Sigmoid colon (tissue), 4 donors: ENCODE measurements at regions not wholly inside any gene's neighbourhood (a gene's known extent, or its start where the extent isn't known, plus 50 kb on each side); places are given as distances from the start of the nearest gene placed in this dataset.

ENCODE experiments used
- CTCF ChIP-seq, 4 experiments: fragments of 450-650 bp in 3 of 4; fragments of 200-600 bp in 1 of 4; IDR thresholded peaks; one replicate each; pipeline ENCODE4 v1.5.1; 2016 to 2019; ENCODE audit warnings: antibody characterized with exemption in 4 of 4, mild to moderate bottlenecking in 3 of 4, moderate library complexity in 2 of 4
- EP300 ChIP-seq, 4 donors: sonication (generic); formaldehyde crosslinking; IDR thresholded peaks; one replicate each; pipeline ENCODE4 v1.6.1; 2017; ENCODE audit warnings: antibody characterized with exemption in 4 of 4
- POLR2A ChIP-seq, 2 donors: fragments of 450-650 bp; IDR thresholded peaks; one replicate each; pipeline ENCODE4 v1.6.1; 2016; ENCODE audit warnings: antibody characterized with exemption in 2 of 2, mild to moderate bottlenecking in 2 of 2, moderate library complexity in 2 of 2
- POLR2AphosphoS5 ChIP-seq, 4 donors: sonication (generic); formaldehyde crosslinking; IDR thresholded peaks; one replicate each; pipeline ENCODE4 v1.6.1; 2017; ENCODE audit warnings: antibody characterized with exemption in 4 of 4

DNA sequence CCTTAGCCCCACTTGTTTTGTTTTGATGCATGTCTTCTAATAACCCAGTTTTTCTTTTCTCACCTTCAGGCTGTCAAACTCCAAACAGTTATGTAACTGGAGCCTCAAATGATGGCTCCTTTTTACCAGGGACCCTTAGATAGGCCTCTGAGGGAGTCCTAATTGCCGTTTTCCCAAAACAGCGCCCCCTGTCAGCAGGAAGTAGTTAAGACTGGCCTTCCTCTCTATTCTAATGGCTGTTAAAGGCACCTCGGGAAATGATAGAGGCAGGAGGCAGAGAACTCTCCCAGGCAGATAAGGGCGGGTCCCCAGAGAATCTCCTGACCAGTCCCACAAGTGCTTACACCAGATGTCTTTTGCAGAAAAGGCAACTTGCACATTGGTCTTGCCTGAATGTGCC lies 123.2 kb downstream of the KCNS3 start:
- TF ChIP-seq CTCF (IDR thresholded peaks at IDR 0.05) (no peak), POLR2AphosphoS5 (IDR thresholded peaks at IDR 0.05) (no peak), POLR2A (IDR thresholded peaks at IDR 0.05) (no peak), EP300 (IDR thresholded peaks at IDR 0.05) (no peak)
